ENCODE measurements at regions not wholly inside any gene's neighbourhood (a gene's known extent, or its start where the extent isn't known, plus 50 kb on each side); places are given as distances from the start of the nearest gene placed in this dataset.
"Not testable (repeated sequence)": the region's sequence is repeated elsewhere in the genome, so short reads cannot be mapped to it uniquely, and the experiment has no call there.

GRCh38 chr14:105601360-105602242, 75.2 kb downstream of the TMEM121 start:
- Histone ChIP-seq H3K4me1 (ENCODE audit: control insufficient read depth, insufficient read depth, low read length) (no peaks in the 10 kb centered on the region), H3K4me3 (ENCODE audit: low read depth, low read length) (no peak overlapping the region), H3K9me3 (ENCODE audit: control insufficient read depth, insufficient read depth, low read depth, low read length) (peaks cover 46% of the 10 kb centered on the region; the same call in 1 of the 2 replicates), H3K36me3 (ENCODE audit: control insufficient read depth, insufficient read depth, low read length) (no peaks in the 10 kb centered on the region), H3K9ac (ENCODE audit: low read length) (no peak overlapping the region), H3K27me3 (ENCODE audit: control insufficient read depth, insufficient read depth, low read length) (no peaks in the 10 kb centered on the region), H3K27ac (ENCODE audit: low read depth, low read length) (no peak overlapping the region)

DNA sequence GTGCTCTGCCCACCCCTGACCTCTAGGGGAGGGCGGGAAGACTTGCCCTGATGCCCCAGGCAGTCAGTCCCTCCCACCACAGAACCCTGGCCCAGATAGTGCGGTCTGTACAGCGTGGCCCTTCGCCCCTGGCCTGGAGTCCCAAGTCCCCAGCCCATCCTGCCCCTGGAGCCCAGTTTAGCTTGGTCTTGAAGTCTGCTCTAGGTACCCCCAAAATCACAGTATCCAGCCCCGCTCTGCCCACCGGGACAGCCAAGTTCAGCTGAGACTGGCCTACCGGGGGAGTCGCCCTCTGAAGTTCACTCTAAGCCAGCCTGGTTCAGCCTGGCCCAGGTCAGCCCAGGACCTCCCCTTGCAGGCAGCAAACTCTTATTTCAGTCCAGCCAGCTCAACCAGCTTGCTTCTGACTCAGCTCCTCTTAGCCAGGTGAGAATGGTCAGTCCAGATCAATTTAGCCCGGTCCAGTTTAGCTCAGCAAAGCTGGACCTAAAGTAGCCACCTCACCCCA, 75.9 kb downstream of the TMEM121 start:
- no peak overlapping the region for H3K9ac ChIP-seq (ENCODE audit: low read length)

GRCh38 chr14:105602799-105603793, 76.7 kb downstream of the TMEM121 start:
- no peak overlapping the region for H3K27ac ChIP-seq (ENCODE audit: low read depth, low read length)
- H3K4me1 ChIP-seq (ENCODE audit: control insufficient read depth, insufficient read depth, low read length), result no peaks in the 10 kb centered on the region

More for the DNA sequence above, 75.9 kb downstream of the TMEM121 start:
- Histone ChIP-seq H3K9me3 (ENCODE audit: control insufficient read depth, insufficient read depth, low read depth, low read length) (peaks cover 46% of the 10 kb centered on the region; the same call in 1 of the 2 replicates), H3K27ac (ENCODE audit: low read depth, low read length) (no peak overlapping the region), H3K36me3 (ENCODE audit: control insufficient read depth, insufficient read depth, low read length) (no peaks in the 10 kb centered on the region), H3K4me1 (ENCODE audit: control insufficient read depth, insufficient read depth, low read length) (no peaks in the 10 kb centered on the region), H3K27me3 (ENCODE audit: control insufficient read depth, insufficient read depth, low read length) (no peaks in the 10 kb centered on the region), H3K4me3 (ENCODE audit: low read depth, low read length) (no peak overlapping the region)

GRCh38 chr14:105604531-105605463, 78.4 kb downstream of the TMEM121 start:
- H3K9ac ChIP-seq (ENCODE audit: low read length); H3K36me3 ChIP-seq (ENCODE audit: control insufficient read depth, insufficient read depth, low read length); H3K27ac ChIP-seq (ENCODE audit: low read depth, low read length); H3K4me1 ChIP-seq (ENCODE audit: control insufficient read depth, insufficient read depth, low read length); H3K27me3 ChIP-seq (ENCODE audit: control insufficient read depth, insufficient read depth, low read length); H3K4me3 ChIP-seq (ENCODE audit: low read depth, low read length): not testable (repeated sequence)
- H3K9me3 ChIP-seq (ENCODE audit: control insufficient read depth, insufficient read depth, low read depth, low read length), result peaks cover 46% of the 10 kb centered on the region; the same call in 1 of the 2 replicates

More at GRCh38 chr14:105602799-105603793, 76.7 kb downstream of the TMEM121 start:
- no peak overlapping the region for H3K9ac ChIP-seq (ENCODE audit: low read length)
- no peaks in the 10 kb centered on the region for H3K27me3 ChIP-seq (ENCODE audit: control insufficient read depth, insufficient read depth, low read length)
- H3K4me3 ChIP-seq (ENCODE audit: low read depth, low read length), result no peak overlapping the region
- peaks cover 46% of the 10 kb centered on the region; the same call in 1 of the 2 replicates for H3K9me3 ChIP-seq (ENCODE audit: control insufficient read depth, insufficient read depth, low read depth, low read length)
- no peaks in the 10 kb centered on the region for H3K36me3 ChIP-seq (ENCODE audit: control insufficient read depth, insufficient read depth, low read length)

- H3K36me3 ChIP-seq (ENCODE audit: control insufficient read depth, insufficient read depth, low read length), result no peaks in the 10 kb centered on the region
- H3K27ac ChIP-seq (ENCODE audit: low read depth, low read length), result no peak overlapping the region
- H3K9ac ChIP-seq (ENCODE audit: low read length), result no peak overlapping the region
- no peaks in the 10 kb centered on the region for H3K4me1 ChIP-seq (ENCODE audit: control insufficient read depth, insufficient read depth, low read length)
- H3K4me3 ChIP-seq (ENCODE audit: low read depth, low read length), result no peak overlapping the region
- H3K27me3 ChIP-seq (ENCODE audit: control insufficient read depth, insufficient read depth, low read length), result no peaks in the 10 kb centered on the region
- H3K9me3 ChIP-seq (ENCODE audit: control insufficient read depth, insufficient read depth, low read depth, low read length), result peaks cover 40% of the 10 kb centered on the region; the same call in 1 of the 2 replicates
These were observed 79.3 kb downstream of the TMEM121 start for GRCh38 chr14:105605464-105606304.

DNA sequence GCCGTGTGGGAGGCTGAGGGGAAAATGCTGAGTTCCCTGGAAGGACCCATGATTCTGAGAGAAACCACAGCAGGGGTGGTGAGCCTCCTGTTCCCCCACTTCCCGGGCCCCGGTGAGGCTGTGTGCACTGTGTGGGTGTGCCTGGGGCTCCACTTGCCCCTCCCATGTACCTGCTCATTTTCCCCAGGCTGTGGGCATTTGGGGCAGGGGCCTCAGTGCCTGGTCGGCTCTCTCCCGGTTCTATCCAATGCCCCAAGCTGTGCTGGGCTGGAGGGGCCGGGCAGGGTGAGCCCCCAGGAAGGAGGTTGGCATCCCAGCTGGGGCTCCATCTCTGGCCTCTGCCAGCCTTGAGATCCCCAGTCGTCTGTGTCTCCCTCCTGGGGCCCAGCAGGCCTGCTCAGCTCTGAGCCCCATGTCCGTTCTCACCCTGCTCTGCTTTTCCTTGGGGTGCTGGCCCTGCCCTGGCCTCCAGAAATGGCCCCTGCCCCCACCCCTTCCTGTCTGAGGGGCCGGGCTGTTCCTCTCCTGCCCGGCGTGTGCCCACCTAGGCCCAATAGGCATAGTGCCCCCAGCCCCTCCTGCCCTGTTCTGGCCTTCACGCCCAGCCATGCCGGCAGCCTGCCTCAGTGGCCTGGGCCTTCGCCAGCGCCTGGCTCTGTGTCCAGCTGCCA, 80.1 kb downstream of the TMEM121 start:
- H3K4me3 ChIP-seq (ENCODE audit: low read depth, low read length); H3K9ac ChIP-seq (ENCODE audit: low read length); H3K36me3 ChIP-seq (ENCODE audit: control insufficient read depth, insufficient read depth, low read length); H3K27me3 ChIP-seq (ENCODE audit: control insufficient read depth, insufficient read depth, low read length); H3K4me1 ChIP-seq (ENCODE audit: control insufficient read depth, insufficient read depth, low read length); H3K27ac ChIP-seq (ENCODE audit: low read depth, low read length): not testable (repeated sequence)
- H3K9me3 ChIP-seq (ENCODE audit: control insufficient read depth, insufficient read depth, low read depth, low read length), result peaks cover 37% of the 10 kb centered on the region; the same call in 1 of the 2 replicates

GRCh38 chr14:105607025-105607424, 80.6 kb downstream of the TMEM121 start:
- H3K27ac ChIP-seq (ENCODE audit: low read depth, low read length); H3K9ac ChIP-seq (ENCODE audit: low read length); H3K4me3 ChIP-seq (ENCODE audit: low read depth, low read length); H3K36me3 ChIP-seq (ENCODE audit: control insufficient read depth, insufficient read depth, low read length); H3K27me3 ChIP-seq (ENCODE audit: control insufficient read depth, insufficient read depth, low read length); H3K4me1 ChIP-seq (ENCODE audit: control insufficient read depth, insufficient read depth, low read length): not testable (repeated sequence)
- peaks cover 36% of the 10 kb centered on the region; the same call in 1 of the 2 replicates for H3K9me3 ChIP-seq (ENCODE audit: control insufficient read depth, insufficient read depth, low read depth, low read length)

DNA sequence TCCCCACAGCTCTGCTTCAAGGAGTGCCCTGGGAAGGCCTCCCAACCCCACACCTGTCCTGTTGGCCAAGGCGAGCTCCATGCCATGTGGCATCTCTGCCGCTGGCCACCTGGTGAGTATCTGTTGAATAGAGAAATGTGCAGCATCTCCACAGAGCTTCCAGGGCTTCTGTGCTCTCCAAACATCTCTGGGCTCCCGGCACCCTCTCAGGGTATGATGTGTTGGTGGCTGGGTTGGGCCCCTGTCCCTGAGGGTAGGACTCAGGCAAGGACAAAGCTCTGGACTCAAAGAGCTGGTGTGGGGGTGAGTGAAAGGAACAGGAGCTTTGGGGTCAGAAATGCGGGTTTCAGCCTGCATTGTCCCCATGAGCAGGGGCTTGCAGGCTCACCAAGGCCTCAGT, 88.6 kb downstream of the TMEM121 start:
- not testable (repeated sequence) for H3K4me1 ChIP-seq (ENCODE audit: control insufficient read depth, insufficient read depth, low read length); H3K9ac ChIP-seq (ENCODE audit: low read length); H3K27ac ChIP-seq (ENCODE audit: low read depth, low read length); H3K27me3 ChIP-seq (ENCODE audit: control insufficient read depth, insufficient read depth, low read length); H3K36me3 ChIP-seq (ENCODE audit: control insufficient read depth, insufficient read depth, low read length); H3K4me3 ChIP-seq (ENCODE audit: low read depth, low read length)
- H3K9me3 ChIP-seq (ENCODE audit: control insufficient read depth, insufficient read depth, low read depth, low read length), result peaks cover 40% of the 10 kb centered on the region; the same call in 1 of the 2 replicates

GRCh38 chr14:105615986-105616801, 89.8 kb downstream of the TMEM121 start:
- H3K27ac ChIP-seq (ENCODE audit: low read depth, low read length); H3K4me3 ChIP-seq (ENCODE audit: low read depth, low read length); H3K4me1 ChIP-seq (ENCODE audit: control insufficient read depth, insufficient read depth, low read length); H3K9ac ChIP-seq (ENCODE audit: low read length); H3K27me3 ChIP-seq (ENCODE audit: control insufficient read depth, insufficient read depth, low read length); H3K36me3 ChIP-seq (ENCODE audit: control insufficient read depth, insufficient read depth, low read length): not testable (repeated sequence)
- H3K9me3 ChIP-seq (ENCODE audit: control insufficient read depth, insufficient read depth, low read depth, low read length), result peaks cover 39% of the 10 kb centered on the region; the same call in 1 of the 2 replicates

Measured in HUES6 (cell line).